Adipocyte (in vitro differentiated cells): ENCODE measurements at regions not wholly inside any gene's neighbourhood (a gene's known extent, or its start where the extent isn't known, plus 50 kb on each side); places are given as distances from the start of the nearest gene placed in this dataset.

Experiments
- DNase-seq: peaks from one replicate; pipeline ENCODE4 v3.0.0-alpha.2; 2015; ENCODE audit warnings: low read depth
- H3K27me3 ChIP-seq: replicated peaks from 2 replicates; pipeline ENCODE4 v1.7.0; 2013; ENCODE audit warnings: mild to moderate bottlenecking, low read length, moderate library complexity; ENCODE audit not compliant: control insufficient read depth, insufficient read depth
- H3K36me3 ChIP-seq: 2 replicates; pipeline ENCODE4 v1.7.0; 2013; ENCODE audit warnings: low read length, mild to moderate bottlenecking, moderate library complexity; ENCODE audit not compliant: control insufficient read depth, insufficient read depth, severe bottlenecking
- H3K4me1 ChIP-seq: 2 replicates; pipeline ENCODE4 v1.7.0; 2013; ENCODE audit warnings: mild to moderate bottlenecking, low read length, moderate library complexity; ENCODE audit not compliant: control insufficient read depth, insufficient read depth
- H3K4me3 ChIP-seq: 2 replicates; pipeline ENCODE4 v1.7.0; 2013; ENCODE audit warnings: mild to moderate bottlenecking, low read length, moderate library complexity
- H3K9ac ChIP-seq: 2 replicates; pipeline ENCODE4 v1.7.0; 2013; ENCODE audit warnings: mild to moderate bottlenecking, low read length, moderate library complexity
- H3K9me3 ChIP-seq: 2 replicates; pipeline ENCODE4 v1.7.0; 2013; ENCODE audit warnings: mild to moderate bottlenecking, low read length, moderate library complexity; ENCODE audit not compliant: control insufficient read depth

DNA sequence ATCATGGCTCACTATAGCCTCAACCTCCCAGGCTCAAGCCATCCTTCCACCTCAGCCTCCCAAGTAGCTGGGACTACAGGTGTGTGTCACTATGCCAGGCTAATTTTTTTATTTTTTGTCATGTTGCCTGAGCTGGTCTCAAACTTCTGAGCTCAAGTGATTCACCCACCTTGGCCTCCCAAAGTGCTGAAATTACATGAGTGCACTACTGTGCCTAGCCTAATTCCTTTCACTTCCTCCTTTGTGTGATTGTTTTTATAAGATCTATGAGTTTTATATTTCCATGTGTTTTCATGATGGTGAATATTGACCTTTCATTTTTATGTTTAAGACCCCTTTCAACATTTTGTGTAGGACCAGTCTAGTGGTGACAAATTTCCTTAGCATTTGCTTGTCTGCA lies 55.2 kb upstream of the IL12B start:
- Histone ChIP-seq H3K4me3 (no peak overlapping the region), H3K9ac (no peak overlapping the region), H3K9me3 (peaks cover 61% of the 10 kb centered on the region), H3K36me3 (no peaks in the 10 kb centered on the region), H3K4me1 (no peaks in the 10 kb centered on the region), H3K27me3 (no peaks in the 10 kb centered on the region)
- no peak for DNase-seq

DNA sequence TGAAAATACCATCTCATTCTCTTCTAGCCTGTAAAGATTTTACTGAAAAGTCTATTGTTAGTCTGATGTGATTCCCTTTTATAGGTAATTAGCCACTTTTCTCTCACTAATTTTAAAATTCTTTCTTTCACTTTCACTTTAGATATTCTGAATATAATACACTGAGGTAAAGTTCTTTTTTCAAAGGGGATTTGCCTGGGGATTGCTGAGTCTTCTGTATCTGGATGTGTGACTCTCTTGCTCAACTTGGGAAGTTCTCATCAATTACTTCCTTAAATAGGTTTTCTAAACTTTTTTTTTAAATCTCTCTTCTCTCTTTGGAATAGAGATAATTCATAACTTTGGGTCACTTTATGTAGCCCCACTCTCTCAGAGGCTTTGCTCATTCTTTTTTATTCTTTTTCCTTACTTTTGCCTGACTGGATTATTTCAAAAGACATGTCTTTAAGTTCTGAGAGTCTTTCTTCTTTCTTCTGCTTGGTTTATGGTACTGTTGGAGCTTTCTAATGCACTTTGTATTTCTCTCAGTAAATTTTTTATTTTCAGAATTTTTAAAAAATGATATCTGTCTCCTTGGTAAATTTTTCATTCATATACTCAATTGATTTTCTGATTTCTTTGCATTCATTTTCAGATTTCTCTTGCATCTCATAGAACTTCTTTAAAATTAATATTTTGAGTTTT lies 55.9 kb upstream of the IL12B start:
- no peak overlapping the region for H3K9ac ChIP-seq
- no peaks in the 10 kb centered on the region for H3K4me1 ChIP-seq
- DNase-seq: no peak
- no peaks in the 10 kb centered on the region for H3K27me3 ChIP-seq
- no peak overlapping the region for H3K4me3 ChIP-seq
- H3K36me3 ChIP-seq: no peaks in the 10 kb centered on the region
- peaks cover 67% of the 10 kb centered on the region for H3K9me3 ChIP-seq

DNA sequence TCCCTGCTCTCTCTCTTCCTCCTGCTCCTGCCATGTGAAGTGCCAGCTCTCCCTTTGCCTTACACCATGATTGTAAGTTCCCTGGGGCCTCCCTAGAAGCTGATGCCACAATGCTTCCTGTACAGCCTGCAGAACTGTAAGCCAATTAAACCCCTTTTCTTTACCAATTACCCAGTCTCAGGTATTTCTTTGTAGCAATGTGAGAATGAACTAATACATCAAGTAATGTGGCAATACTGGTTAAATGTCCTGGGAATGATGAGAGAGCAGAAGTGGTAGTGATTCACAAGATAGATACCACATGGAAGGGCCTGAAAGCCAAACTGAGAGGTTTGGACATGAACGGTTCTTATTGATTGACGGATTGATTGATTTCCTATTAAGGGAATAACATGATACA lies 62.6 kb upstream of the IL12B start:
- Histone ChIP-seq H3K36me3 (no peaks in the 10 kb centered on the region), H3K4me1 (no peaks in the 10 kb centered on the region), H3K9me3 (peaks cover 27% of the 10 kb centered on the region), H3K4me3 (no peak overlapping the region), H3K9ac (no peak overlapping the region), H3K27me3 (peaks cover 3% of the 10 kb centered on the region)
- no peak for DNase-seq

DNA sequence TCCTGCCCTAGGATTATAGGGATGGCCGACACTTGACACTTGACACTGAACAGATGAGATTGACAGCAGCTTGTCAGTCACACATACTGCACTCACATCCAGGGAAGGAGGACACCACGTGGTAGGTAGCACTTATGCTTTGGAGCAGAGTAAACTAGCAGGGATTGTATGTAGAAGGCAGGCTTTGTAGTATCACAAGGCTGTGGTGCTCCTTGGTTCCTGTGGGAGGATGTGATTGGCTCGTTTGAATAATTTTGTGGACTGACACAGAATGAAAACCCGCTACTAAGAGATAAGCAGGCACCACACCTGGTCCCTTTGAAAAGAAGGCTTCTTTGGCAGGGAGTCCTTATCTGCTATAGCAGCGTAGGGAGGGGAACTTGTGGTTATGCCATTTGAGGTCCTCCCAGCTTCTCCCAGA lies 63.6 kb upstream of the IL12B start:
- Histone ChIP-seq H3K36me3 (no peaks in the 10 kb centered on the region), H3K9me3 (peaks cover 17% of the 10 kb centered on the region), H3K4me3 (no peak overlapping the region), H3K9ac (no peak overlapping the region), H3K27me3 (peaks cover 3% of the 10 kb centered on the region), H3K4me1 (no peaks in the 10 kb centered on the region)
- DNase-seq: no peak

DNA sequence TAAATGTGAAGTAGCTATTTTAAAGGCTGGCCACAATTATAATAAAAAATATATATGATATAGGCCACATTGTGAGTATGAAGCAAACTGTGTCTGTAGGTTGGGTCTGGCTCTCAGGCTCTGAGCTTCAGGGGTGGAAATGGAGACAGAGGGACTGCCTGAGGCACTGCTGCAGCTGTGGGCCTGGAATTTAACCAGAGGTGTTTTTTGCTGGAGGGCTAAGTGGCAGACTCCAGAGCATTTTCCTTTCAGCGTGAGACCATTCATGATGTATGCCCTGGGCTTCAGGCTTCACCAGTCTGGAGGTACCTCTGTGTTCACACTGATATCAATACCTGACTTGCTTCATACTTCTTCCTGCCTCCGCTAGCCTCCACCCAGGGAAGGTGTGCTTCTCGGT lies 64.9 kb upstream of the IL12B start:
- no peak for DNase-seq
- Histone ChIP-seq H3K4me1 (no peaks in the 10 kb centered on the region), H3K27me3 (peaks cover 7% of the 10 kb centered on the region), H3K9ac (no peak overlapping the region), H3K9me3 (peaks cover 6% of the 10 kb centered on the region), H3K36me3 (no peaks in the 10 kb centered on the region), H3K4me3 (no peak overlapping the region)

DNA sequence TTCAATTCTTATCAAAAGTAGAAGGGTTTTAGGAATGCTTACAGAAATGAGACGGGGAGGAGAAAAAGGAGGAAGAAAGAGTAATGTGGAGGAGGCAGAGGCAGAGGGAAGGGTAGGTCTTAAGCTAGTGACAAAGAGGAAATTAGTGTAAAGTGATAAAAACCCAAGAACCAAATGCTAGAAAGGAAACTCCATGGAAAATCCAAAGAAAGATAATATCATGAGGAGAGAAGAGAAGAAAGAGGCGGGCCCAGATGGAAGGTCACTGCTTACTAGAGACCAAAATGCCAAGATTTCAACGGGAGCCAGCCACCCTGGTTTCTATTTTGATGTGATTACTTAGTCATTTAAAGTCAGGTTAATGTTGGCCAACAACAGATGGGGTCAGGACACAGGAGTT lies 68.6 kb upstream of the IL12B start:
- Histone ChIP-seq H3K4me1 (no peaks in the 10 kb centered on the region), H3K36me3 (no peaks in the 10 kb centered on the region), H3K9me3 (no peaks in the 10 kb centered on the region), H3K27me3 (peaks cover 29% of the 10 kb centered on the region), H3K9ac (no peak overlapping the region), H3K4me3 (no peak overlapping the region)
- DNase-seq: no peak

DNA sequence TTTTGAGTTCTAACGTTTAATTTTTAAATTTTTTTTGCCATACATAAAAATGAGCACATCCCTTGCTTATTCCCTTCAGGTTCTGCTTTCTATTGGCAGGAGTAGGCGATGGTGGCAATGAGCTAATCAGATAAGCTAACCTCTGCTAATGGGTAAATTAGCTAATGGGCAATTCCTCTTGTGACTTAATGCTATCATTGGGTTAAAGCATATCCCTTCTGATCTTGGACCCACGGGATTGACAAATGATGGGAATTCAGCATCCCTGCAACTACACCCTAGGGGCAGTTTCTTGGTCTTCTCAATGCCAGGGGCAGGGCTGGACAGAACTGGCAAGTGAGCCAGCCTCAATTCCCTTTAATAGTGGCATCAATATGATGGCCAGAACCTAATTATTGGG lies 70.2 kb upstream of the IL12B start:
- Histone ChIP-seq H3K9me3 (no peaks in the 10 kb centered on the region), H3K36me3 (no peaks in the 10 kb centered on the region), H3K27me3 (peaks cover 43% of the 10 kb centered on the region), H3K4me1 (no peaks in the 10 kb centered on the region), H3K9ac (no peak overlapping the region), H3K4me3 (no peak overlapping the region)
- DNase-seq: no peak

DNA sequence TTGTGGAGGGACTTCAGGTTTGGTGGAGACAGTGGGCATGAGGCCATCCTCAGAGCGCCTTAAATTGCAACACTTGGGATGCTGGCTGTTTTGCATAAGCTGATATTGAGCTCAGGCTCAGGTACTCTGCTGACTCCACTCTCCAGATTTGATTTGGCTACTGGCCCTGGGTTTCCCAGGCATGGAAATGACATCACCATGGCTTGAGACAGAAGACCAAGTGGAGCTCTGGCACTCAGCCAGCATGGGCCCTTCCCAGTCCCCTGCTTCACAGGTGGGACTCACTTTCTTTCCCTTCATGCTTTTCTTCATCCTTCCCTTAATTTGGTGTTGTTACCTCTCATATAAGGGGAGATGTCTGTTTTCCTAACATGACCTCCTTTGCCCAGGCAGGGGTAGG lies 72.0 kb upstream of the IL12B start:
- H3K4me3 ChIP-seq: no peak overlapping the region
- no peaks in the 10 kb centered on the region for H3K36me3 ChIP-seq
- peak; percentile 2 for DNase-seq
- no peak overlapping the region for H3K9ac ChIP-seq
- no peaks in the 10 kb centered on the region for H3K4me1 ChIP-seq
- no peaks in the 10 kb centered on the region for H3K9me3 ChIP-seq
- H3K27me3 ChIP-seq: peaks cover 57% of the 10 kb centered on the region

DNA sequence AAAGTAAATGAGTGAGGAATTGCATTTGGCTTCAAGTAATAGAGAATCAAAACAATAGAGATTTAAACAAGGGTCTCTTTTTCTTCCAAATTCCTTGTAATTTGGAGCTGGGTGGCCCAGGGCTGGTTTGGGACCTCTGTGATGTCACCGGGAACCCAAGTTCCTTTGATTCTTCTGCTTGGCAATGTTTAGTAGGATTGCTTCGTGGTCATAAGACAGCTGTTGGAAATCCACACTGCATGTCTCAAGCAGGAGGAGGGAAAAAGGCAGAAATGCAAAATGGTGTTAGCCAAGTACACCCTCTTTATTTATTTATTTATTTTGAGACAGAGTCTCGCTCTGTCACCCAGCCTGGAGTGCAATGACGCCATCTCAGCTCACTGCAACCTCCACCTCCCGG lies 72.6 kb upstream of the IL12B start:
- no peaks in the 10 kb centered on the region for H3K36me3 ChIP-seq
- no peaks in the 10 kb centered on the region for H3K4me1 ChIP-seq
- H3K9me3 ChIP-seq: no peaks in the 10 kb centered on the region
- H3K27me3 ChIP-seq: peaks cover 63% of the 10 kb centered on the region
- DNase-seq: no peak
- no peak overlapping the region for H3K9ac ChIP-seq
- no peak overlapping the region for H3K4me3 ChIP-seq

DNA sequence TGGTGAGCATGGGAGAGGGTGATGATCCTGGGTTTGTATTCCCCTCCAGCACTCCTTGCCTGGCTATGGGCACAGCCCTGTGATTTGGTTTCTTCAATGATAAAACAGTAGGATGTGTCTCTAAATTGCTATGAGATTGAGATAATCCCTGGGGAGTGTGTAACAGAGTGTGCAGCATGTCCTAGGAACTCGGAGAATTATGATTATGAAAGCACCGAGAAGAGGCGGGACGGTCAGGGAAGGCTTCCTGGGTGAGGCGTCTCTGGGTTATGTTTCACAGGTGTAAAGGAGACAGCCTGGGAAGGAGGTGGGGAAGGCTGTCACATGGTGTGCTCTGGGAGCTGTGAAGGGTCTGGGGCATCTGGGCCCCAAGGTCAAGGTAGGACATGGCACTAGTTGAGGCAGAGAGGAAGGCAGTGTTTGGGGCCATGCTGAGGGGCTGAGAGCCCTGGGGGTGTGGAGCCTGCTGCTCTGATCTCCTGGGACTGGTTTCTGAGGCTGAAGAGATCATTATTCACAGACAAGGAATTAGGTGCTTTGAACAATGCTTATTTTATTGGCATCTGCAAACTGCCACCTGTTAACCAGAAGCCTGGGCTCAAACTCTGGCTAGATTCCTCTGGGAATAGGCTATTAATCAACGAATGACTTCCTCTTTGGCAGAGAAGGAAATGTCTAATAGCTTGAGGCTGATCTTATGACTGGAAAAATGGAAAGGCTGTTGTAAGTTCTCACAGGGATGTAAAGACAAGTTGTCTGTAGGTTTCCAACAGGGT lies 73.8 kb upstream of the IL12B start:
- H3K36me3 ChIP-seq: no peaks in the 10 kb centered on the region
- no peak overlapping the region for H3K9ac ChIP-seq
- no peaks in the 10 kb centered on the region for H3K9me3 ChIP-seq
- H3K4me1 ChIP-seq: no peaks in the 10 kb centered on the region
- H3K4me3 ChIP-seq: no peak overlapping the region
- peaks cover 71% of the 10 kb centered on the region for H3K27me3 ChIP-seq
- DNase-seq: no peak

DNA sequence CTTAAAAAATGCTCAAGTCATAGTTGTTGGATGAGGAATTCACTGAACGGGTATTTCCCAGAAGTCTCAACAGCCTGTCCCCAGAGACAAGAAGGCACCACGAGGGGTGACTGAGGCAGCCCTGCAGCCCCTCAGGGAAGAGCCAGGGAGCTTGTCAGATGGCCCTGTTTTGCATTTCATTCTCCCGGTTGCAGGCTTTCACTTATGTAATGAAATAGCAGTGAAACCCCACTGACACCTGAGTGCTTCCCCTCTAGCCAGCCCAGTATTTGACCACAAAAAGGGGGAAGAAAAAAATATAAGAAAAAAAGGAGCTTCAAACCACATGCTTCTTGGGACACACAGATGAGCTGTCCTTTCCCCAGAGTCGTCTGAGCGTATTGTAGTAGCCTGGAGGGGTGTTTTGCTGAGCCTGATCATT lies 75.3 kb upstream of the IL12B start:
- Histone ChIP-seq H3K4me3 (no peak overlapping the region), H3K9ac (no peak overlapping the region), H3K4me1 (no peaks in the 10 kb centered on the region), H3K36me3 (no peaks in the 10 kb centered on the region), H3K27me3 (peaks cover 65% of the 10 kb centered on the region), H3K9me3 (no peaks in the 10 kb centered on the region)
- DNase-seq: peak; percentile 11
